ENCODE measurements at regions not wholly inside any gene's neighbourhood (a gene's known extent, or its start where the extent isn't known, plus 50 kb on each side); places are given as distances from the start of the nearest gene placed in this dataset.

DNA sequence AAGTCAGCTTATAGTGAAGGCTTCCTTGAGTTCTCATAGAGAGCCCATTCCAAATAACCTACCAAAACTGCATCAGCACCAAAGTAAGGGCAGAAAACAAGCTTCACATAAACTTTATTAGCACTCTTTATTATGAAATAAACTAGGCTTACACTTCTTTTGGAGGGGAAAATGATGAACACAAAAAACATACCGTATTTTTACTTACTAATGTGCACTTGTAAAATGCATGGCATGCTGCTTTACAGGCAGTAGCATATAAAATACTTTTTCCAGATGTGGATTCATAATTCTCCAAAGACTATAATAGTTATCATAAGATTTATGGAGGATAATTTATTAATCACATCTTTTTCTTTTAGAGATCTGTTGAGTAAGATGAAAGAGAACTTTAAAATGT lies 133.9 kb downstream of the OSR1 start:
- H3K27me3 ChIP-seq (ENCODE audit: control insufficient read depth in 2 of 2, insufficient read depth in 2 of 2, low read length in 2 of 2), result no peaks in the 10 kb centered on the region
- FAIRE-seq (no peak), DNase-seq (ENCODE audit: low read depth, low spot score) (no peak)
- no peak overlapping the region for H3K4me2 ChIP-seq (ENCODE audit: insufficient read depth, low read length)
- no peak overlapping the region for H3K27ac ChIP-seq (ENCODE audit: insufficient read depth, low read depth, low read length)
- no peaks in the 10 kb centered on the region for H3K36me3 ChIP-seq (ENCODE audit: control insufficient read depth in 2 of 2, extremely low read depth in 1 of 2, insufficient read depth in 2 of 2, low read length in 2 of 2)
- ChIA-PET CTCF (interaction anchor here (1.3 kb wide), 1 partner anchor 12 kb away, joined by 4 read pairs; no protein-coding TSS in a partner anchor), POLR2A (no interaction called here)
- no TSS peak for BruUV-seq (replicated peaks)
- dilution Hi-C loops (cut with MboI; ENCODE audit: extremely low pct_ligation_motif_present, low sequenced_read_pairs), result no loop called here
- no peaks in the 10 kb centered on the region for H3K9me3 ChIP-seq (replicated peaks; ENCODE audit: control insufficient read depth, insufficient read depth, low read length)
- H3K9me1 ChIP-seq (replicated peaks; ENCODE audit: control insufficient read depth, extremely low read depth, insufficient read depth, low read length), result no peaks in the 10 kb centered on the region
- no peak overlapping the region for H2AFZ ChIP-seq (ENCODE audit: low read depth, low read length)
- no peak overlapping the region for H3K9ac ChIP-seq (replicated peaks; ENCODE audit: extremely low read depth, insufficient read depth, low read length)
- no peak for TF ChIP-seq JUN (IDR thresholded peaks at IDR 0.05; ENCODE audit: borderline replicate concordance, insufficient read depth, insufficient read length, low read depth)
- TF ChIP-seq, protein P1, sequence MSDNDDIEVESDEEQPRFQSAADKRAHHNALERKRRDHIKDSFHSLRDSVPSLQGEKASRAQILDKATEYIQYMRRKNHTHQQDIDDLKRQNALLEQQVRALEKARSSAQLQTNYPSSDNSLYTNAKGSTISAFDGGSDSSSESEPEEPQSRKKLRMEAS (IDR thresholded peaks at IDR 0.05; ENCODE audit: insufficient read depth, insufficient read length), result no peak
- no peak for TF ChIP-seq EZH2 (IDR thresholded peaks at IDR 0.05; ENCODE audit: borderline replicate concordance, low read depth, low read length, severe bottlenecking)
- TF ChIP-seq POLR2A (IDR thresholded peaks at IDR 0.05; ENCODE audit: low read depth, low read length), result no peak
- no peak for TF ChIP-seq GATA2 (IDR thresholded peaks at IDR 0.05; ENCODE audit: insufficient read depth, insufficient read length, low read depth, low read length)
- H4K20me1 ChIP-seq (replicated peaks; ENCODE audit: control insufficient read depth, extremely low read depth, insufficient read depth, low read length), result no peaks in the 10 kb centered on the region
- H3K4me1 ChIP-seq (ENCODE audit: control insufficient read depth, extremely low read depth, insufficient read depth, low read length), result no peaks in the 10 kb centered on the region
- H3K4me3 ChIP-seq (replicated peaks in 1 of 3; ENCODE audit: insufficient read depth in 1 of 3, low read depth in 1 of 3, low read length in 3 of 3), result no peak overlapping the region
- intact Hi-C loops (cut with micrococcal nuclease), result no loop called here
- no peaks in the 10 kb centered on the region for H3K79me2 ChIP-seq (ENCODE audit: control insufficient read depth, insufficient read depth, low read length)

DNA sequence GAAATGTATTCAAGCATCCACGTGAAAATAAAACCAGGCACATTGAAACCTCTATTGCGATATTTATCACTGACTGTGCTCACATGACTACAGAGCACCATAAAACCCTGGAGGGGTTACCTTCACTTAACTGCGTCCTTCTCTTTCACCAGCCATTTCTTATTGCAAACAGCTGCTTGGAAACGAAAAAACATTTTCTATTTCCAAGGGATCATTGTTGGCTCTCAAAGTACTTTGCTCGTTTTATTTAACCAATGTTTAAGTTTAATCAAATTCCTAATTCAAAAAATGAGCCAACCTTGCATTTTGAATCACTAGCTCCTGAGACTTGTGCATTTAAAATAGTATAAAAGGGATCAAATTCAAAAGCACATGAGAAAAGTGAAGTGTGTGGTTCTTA lies 134.4 kb downstream of the OSR1 start:
- no peaks in the 10 kb centered on the region for H3K9me1 ChIP-seq (replicated peaks; ENCODE audit: control insufficient read depth, extremely low read depth, insufficient read depth, low read length)
- H4K20me1 ChIP-seq (replicated peaks; ENCODE audit: control insufficient read depth, extremely low read depth, insufficient read depth, low read length), result no peaks in the 10 kb centered on the region
- dilution Hi-C loops (cut with MboI; ENCODE audit: extremely low pct_ligation_motif_present, low sequenced_read_pairs) (no loop called here), intact Hi-C loops (cut with micrococcal nuclease) (no loop called here)
- no peak for DNase-seq (ENCODE audit: low read depth, low spot score)
- FAIRE-seq, result no peak
- H3K9ac ChIP-seq (replicated peaks; ENCODE audit: extremely low read depth, insufficient read depth, low read length), result no peak overlapping the region
- TF ChIP-seq POLR2A (IDR thresholded peaks at IDR 0.05; ENCODE audit: low read depth, low read length), result no peak
- TF ChIP-seq MYC (IDR thresholded peaks at IDR 0.05; ENCODE audit: low read depth, low read length), result no peak
- TF ChIP-seq FOS (IDR thresholded peaks at IDR 0.05; ENCODE audit: borderline replicate concordance, insufficient read depth, low read length), result no peak
- no peak for TF ChIP-seq EZH2 (IDR thresholded peaks at IDR 0.05; ENCODE audit: borderline replicate concordance, low read depth, low read length, severe bottlenecking)
- no peaks in the 10 kb centered on the region for H3K27me3 ChIP-seq (ENCODE audit: control insufficient read depth in 2 of 2, insufficient read depth in 2 of 2, low read length in 2 of 2)
- H3K4me3 ChIP-seq (replicated peaks in 1 of 3; ENCODE audit: insufficient read depth in 1 of 3, low read depth in 1 of 3, low read length in 3 of 3), result no peak overlapping the region
- no peak overlapping the region for H3K4me2 ChIP-seq (ENCODE audit: insufficient read depth, low read length)
- no peaks in the 10 kb centered on the region for H3K36me3 ChIP-seq (ENCODE audit: control insufficient read depth in 2 of 2, extremely low read depth in 1 of 2, insufficient read depth in 2 of 2, low read length in 2 of 2)
- no peaks in the 10 kb centered on the region for H3K4me1 ChIP-seq (ENCODE audit: control insufficient read depth, extremely low read depth, insufficient read depth, low read length)
- no peaks in the 10 kb centered on the region for H3K79me2 ChIP-seq (ENCODE audit: control insufficient read depth, insufficient read depth, low read length)
- H3K9me3 ChIP-seq (replicated peaks; ENCODE audit: control insufficient read depth, insufficient read depth, low read length), result no peaks in the 10 kb centered on the region
- H3K27ac ChIP-seq (ENCODE audit: insufficient read depth, low read depth, low read length), result no peak overlapping the region
- POLR2A ChIA-PET, result no interaction called here
- H2AFZ ChIP-seq (ENCODE audit: low read depth, low read length), result no peak overlapping the region
- BruUV-seq (replicated peaks), result no TSS peak
- CTCF ChIA-PET, result interaction anchor here (1.3 kb wide), 1 partner anchor 12 kb away, joined by 4 read pairs; no protein-coding TSS in a partner anchor

Measured in endothelial cell of umbilical vein (primary cell).